GM12873 (cell line): ENCODE measurements at regions not wholly inside any gene's neighbourhood (a gene's known extent, or its start where the extent isn't known, plus 50 kb on each side); places are given as distances from the start of the nearest gene placed in this dataset.

Experiments
- TF ChIP-seq, protein P1 (sequence below): IDR thresholded peaks from 2 replicates; pipeline ENCODE4 v1.5.1; 2012; ENCODE audit warnings: low read depth, mild to moderate bottlenecking, moderate library complexity, low read length, control low read depth; ENCODE audit not compliant: insufficient read depth; ENCODE audit errors: missing control alignments

DNA sequence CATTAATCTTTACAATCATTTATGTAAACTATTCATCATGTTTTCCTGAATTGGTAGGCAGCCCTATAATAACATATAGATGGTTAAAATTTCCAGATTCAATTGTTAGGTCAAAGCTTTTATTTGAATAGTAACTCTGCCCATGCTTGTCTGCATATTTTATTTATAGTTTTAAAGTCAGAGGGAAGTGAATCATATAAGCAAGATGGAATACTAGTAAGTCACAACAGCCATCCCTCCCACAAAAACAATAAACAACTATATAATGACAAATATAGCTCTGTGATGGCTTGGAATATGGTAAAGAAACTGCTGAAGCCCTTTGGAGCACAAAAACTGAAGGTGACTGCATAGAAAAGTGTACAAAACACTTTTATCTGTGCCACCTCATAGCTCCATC is 156.3 kb upstream of the TMEM106B start:
- TF ChIP-seq, protein P1, sequence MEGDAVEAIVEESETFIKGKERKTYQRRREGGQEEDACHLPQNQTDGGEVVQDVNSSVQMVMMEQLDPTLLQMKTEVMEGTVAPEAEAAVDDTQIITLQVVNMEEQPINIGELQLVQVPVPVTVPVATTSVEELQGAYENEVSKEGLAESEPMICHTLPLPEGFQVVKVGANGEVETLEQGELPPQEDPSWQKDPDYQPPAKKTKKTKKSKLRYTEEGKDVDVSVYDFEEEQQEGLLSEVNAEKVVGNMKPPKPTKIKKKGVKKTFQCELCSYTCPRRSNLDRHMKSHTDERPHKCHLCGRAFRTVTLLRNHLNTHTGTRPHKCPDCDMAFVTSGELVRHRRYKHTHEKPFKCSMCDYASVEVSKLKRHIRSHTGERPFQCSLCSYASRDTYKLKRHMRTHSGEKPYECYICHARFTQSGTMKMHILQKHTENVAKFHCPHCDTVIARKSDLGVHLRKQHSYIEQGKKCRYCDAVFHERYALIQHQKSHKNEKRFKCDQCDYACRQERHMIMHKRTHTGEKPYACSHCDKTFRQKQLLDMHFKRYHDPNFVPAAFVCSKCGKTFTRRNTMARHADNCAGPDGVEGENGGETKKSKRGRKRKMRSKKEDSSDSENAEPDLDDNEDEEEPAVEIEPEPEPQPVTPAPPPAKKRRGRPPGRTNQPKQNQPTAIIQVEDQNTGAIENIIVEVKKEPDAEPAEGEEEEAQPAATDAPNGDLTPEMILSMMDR = no peak

DNA sequence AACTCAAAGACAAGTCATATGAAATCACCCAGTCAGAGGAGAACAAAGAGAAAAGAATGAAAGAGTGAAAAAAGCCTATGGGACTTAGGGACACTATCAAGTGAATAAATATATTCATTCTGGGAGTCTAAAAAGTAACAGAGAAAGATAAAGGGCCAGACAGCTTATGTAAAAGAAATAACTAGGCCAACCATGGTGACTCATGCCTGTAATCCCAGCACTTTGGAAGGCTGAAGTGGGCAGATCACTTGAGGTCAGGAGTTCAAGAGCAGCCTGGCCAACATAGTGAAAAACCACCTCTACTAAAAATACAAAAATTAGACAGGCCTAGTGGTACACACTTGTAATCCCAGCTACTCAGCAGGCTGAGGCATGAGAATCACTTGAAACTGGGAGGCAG is 154.7 kb upstream of the TMEM106B start:
- TF ChIP-seq, protein P1 = no peak

DNA sequence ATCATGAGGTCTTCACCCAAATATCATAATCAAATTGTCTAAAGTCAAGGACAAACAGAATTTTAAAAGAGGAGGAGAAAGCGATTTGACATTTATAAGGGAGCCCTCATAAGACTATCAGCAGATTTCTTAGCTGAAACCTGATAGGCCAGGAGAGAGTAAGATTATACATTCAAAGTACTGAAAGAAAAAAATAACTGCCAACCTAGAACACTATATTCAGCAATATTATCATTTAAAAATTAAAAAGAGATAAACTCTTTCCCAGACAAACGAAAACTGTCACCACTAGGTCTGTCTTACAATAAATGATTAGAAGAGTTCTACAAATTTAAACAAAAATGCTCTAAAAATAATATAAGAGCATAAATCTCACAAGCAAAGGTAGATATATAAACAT is 154.1 kb upstream of the TMEM106B start:
- TF ChIP-seq, protein P1 = no peak

DNA sequence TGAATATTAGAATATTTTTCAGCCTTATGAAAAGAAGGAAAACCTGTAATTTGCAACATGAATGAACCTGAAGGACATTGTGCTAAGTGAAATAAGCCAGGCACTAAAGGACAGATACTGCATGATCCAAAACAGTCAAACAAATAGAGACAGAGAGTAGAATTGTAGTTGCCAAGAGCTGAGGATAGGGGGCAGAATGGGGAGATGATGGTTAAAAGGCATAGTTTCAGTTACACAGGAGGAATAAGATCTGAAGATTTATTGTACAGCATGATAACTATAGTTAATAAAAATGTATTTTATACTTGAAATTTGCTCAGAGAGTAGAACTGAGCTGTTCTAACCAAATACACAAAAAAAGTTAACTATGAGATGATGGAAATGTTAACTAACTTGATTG is 149.0 kb upstream of the TMEM106B start:
- TF ChIP-seq, protein P1 = peak; percentile 52

DNA sequence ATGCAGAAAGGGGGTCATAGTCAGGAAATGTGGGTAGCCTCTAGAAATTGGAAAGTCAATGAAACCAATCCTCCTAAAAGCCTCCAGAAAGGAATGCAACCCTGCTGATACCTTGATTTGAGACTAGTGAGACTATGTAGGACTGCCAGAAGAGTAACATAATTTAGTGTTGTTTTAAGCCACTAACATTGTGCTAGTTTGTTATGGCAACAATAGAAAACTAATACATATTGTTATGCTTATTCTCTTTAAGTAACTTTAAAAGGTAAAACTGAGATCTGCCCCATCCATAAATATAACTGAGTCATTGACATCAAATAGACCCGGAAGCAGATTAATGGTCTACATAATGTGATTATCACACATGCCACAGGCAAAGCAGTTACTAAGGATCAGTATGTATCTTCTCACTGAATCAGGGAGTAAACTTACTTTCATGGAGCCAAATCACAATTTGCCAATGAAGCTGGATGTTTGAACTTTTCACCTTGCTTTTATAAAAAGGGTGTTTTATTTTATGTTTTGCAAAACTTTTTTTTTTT is 146.4 kb upstream of the TMEM106B start:
- TF ChIP-seq, protein P1 = no peak

DNA sequence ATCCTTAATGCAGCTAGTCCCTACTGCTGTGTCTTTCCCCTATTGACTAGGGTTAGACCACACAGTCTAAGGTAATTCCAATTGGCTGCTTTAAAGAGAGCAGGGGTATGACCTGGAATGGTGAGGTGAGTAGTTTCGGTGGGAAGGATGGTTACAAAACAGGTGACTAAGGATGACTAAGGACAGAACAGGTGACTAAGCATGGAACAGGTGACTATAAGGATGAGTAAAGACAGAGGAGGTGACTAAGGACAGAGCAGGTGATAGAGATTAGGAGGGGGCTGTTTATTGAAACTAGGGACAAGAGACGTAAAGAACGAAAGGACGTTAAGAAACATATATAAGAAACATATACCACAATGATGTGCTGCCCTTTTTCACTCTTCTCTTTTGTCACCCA is 145.1 kb upstream of the TMEM106B start:
- TF ChIP-seq, protein P1 = no peak

DNA sequence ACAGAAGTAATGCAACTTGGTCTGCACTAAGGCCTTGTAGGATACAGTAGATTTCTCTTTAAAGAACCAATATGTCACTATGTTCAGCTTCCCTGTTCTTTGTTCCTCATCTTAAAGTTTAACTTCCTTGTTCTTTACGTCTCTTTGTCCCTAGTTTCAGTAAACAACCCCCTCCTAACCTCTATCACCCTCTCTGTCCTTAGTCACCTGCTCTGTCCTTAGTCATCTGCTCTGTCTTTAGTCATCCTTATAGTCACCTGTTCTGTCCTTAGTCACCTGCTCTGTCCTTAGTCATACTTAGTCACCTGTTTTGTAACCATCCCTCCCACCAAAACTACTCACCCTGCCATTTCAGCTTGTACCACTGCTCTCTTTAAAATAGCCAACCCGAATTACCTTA is 144.6 kb upstream of the TMEM106B start:
- TF ChIP-seq, protein P1 = no peak
